ENCODE measurements at regions not wholly inside any gene's neighbourhood (a gene's known extent, or its start where the extent isn't known, plus 50 kb on each side); places are given as distances from the start of the nearest gene placed in this dataset.
"Not testable (repeated sequence)": the region's sequence is repeated elsewhere in the genome, so short reads cannot be mapped to it uniquely, and the experiment has no call there.

DNA sequence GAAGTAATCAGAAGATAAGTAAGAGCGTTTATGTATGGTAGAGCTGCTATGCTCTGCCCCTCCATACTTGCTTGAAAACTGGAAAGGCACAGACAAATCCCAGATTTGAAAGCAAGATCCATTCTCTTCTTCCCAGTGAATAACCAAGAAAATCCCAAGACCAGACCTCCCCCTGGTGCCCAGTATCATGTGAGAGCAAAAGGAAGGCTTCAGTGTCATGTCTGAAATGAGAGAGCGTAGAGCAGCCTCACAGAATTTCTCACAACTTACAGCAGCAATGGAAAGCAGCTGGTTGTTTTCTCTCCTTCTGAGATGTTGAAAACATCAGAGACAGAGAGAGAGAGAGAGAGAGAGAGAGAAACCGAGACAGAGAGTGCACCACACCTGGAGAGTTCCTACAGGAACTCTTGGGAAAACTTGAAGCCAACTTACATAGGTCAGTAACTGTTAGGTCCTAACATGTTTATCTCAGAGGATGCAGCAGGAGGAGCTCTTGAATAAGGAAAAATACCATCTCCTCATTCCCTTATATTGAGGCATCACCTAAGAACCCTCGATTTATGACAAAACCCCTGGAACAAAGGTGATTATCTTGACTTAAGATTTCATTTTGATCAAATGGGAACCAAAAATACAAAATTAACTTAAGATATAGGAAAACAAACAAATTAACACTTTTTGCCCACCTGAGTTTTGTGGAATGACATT lies 273.3 kb downstream of the NSUN3 start:
- no peak for DNase-seq

GRCh38 chr3:94345101-94345500 lies 282.2 kb downstream of the NSUN3 start:
- DNase-seq: no peak

DNA sequence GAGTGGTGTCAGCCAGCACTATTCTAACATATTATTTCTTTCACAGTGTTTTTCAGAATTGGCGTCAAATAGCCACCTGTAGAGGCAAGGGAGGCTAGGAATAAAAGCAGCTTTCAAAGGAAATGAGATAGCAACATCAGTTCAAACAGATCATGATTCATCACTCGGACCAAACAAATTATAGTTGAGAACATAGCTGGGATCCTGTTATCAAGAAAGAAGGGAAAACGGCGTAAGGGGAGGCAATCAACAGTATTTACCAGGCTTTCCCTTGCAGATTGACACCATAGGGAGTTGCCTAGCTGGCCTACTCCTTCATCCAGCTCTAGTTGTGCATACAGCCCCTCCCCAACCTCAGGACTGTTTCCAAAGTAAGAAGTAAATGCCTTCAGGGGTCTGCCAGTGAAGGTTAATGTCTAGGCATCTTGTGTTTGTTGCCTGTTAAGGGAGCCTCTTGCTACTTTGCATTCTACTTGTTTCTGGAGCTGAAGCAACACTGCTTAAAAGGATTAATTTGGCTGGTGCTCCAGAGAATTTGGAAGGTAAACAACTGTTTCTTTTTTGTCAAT lies 286.5 kb downstream of the NSUN3 start:
- no peak for DNase-seq

DNA sequence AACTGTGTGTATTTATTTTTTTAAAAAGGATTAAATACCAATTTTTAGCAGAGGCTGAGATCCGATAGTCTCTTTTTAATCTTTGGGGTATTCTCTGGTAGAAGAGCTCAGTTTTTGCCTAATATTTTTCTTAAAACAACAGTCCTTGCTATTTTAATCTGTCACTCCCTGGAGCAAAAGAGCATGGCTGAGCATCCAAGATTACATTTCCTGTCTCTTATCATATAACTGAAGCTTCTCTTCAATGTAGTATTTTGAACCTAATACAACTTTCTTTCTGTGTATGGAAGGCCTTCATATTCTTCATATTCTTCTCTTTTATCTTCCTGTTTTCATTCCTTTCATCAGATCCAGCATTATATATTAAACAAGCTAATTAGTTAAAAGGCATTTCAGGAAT lies 293.7 kb downstream of the NSUN3 start:
- no peak for DNase-seq

DNA sequence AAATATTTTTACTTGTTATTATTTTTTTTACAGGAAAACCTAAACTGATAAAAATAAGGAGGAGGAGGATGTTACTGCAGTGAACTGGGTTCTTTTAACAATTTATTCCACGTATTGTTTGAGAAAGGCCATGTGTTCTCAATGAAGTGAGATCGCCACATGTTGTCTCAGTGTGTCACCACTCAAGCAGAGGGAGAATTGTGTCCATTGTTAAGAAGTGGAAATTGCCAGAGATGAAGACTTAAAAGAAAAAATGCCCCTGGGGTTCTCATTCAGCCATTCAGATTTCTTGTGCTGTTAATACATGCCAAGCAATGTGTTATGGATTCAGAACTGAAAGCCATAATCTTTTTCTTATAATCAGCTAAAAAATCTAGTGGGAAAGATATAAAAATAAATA lies 297.1 kb downstream of the NSUN3 start:
- no peak for DNase-seq

DNA sequence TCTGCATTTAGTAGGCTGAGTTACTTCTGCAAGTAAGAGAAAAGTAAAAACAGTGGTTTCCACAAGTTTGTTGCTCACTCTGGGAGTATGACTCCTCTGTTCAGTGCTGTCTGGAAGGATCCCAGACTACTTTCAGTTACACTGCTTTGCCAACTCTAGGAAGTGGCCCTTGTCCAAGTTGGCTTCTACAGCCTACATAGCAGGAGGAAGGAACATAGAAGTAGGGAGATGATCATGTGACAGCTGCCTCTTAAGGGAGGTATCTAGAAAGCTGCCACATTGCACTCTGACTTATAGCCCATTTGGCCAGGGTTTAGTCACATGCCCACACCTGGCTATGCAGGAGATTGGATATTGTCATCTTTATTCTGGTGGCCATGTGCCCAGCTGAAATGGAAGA lies 298.1 kb downstream of the NSUN3 start:
- DNase-seq: no peak

GRCh38 chr3:94362393-94362792 lies 299.5 kb downstream of the NSUN3 start:
- DNase-seq: no peak

GRCh38 chr3:94365006-94365405 lies 302.1 kb downstream of the NSUN3 start:
- no peak for DNase-seq

GRCh38 chr3:94372026-94372425 lies 309.2 kb downstream of the NSUN3 start:
- DNase-seq: no peak

GRCh38 chr3:94373456-94373855 lies 310.6 kb downstream of the NSUN3 start:
- DNase-seq: no peak

- no peak for DNase-seq
Measured at GRCh38 chr3:94374439-94375161, 311.7 kb downstream of the NSUN3 start.

- not testable (repeated sequence) for DNase-seq
Measured at GRCh38 chr3:94377123-94377696, 314.3 kb downstream of the NSUN3 start.

DNA sequence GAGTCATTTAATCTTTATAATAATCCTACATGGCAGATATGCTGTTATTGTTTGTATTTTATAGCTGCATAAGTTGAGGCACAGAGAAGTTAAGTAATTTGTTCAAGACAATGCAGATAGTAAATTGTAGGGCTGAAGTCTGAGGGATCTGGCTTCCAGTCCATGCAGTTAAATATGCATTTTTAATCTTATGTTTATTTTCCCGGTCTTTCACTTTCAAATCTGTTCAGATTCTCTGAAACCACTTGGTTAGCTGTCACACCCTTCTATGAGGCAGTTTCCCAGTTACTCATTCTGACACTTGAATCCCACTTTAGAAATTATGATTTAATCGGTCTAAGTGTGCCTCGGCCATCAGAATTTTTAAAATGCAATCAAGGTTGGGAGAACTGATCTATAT lies 315.0 kb downstream of the NSUN3 start:
- not testable (repeated sequence) for DNase-seq

DNA sequence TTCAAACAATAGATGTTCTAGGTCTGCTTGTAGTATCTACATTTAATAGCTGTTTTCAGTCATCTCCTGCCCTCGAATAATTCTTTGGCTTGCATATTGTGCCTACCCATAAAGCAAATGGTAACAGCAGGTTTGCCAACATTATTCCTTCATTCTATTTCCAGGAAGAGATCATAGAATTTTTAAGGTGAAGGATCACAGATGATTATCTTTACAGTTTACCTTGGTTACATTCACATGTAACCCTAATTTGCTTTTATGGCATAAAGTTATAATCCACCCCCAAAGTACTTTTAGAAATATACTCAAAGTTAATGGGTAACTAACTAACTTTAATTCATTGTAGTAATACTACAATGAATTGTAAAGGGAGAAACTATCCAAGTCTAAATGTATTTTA lies 315.5 kb downstream of the NSUN3 start:
- no peak for DNase-seq

GRCh38 chr3:94379264-94379663 lies 316.4 kb downstream of the NSUN3 start:
- DNase-seq: no peak

DNA sequence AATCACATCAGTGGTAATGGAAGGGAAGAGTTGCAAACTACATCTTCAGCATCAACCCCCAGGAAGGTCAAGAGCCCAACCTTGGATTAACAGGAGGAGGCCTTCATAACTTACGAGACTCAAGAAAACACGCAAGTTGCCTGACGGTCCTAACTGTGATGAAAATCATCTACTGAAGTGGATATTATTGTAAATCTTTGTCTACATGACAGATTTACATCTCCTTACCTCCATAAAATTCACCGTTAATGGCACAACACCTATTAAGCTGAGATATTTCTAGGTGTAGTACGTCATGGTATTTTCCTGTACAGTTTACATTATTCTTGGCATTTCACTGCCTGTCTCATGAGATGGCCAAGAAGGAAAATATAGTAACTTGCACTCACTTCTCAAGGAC lies 332.0 kb downstream of the NSUN3 start:
- DNase-seq: no peak

DNA sequence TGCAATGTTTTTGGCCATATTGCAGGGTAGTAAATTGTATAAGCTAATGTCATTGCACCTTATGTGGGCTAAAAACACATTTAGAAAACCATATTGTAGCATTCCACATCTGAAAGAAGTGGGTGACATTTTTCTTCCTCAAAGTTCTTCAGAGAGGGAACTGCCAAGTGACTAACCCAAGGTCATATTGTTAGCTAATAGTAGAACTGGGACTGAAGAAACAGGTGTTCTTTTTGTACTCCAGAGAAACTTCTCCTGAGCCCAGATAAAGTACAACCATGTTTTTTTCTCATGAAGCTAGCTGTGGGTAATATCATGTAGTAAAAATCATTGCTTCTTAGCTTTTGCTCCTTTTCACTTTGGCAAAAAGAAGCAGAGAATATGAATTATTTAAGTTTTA lies 333.0 kb downstream of the NSUN3 start:
- DNase-seq: no peak

GRCh38 chr3:94398036-94398435 lies 335.2 kb downstream of the NSUN3 start:
- no peak for DNase-seq

GRCh38 chr3:94401466-94401865 lies 338.6 kb downstream of the NSUN3 start:
- DNase-seq: no peak

GRCh38 chr3:94402126-94402525 lies 339.3 kb downstream of the NSUN3 start:
- DNase-seq: no peak

GRCh38 chr3:94405258-94406035 lies 342.6 kb downstream of the NSUN3 start:
- DNase-seq: no peak

DNA sequence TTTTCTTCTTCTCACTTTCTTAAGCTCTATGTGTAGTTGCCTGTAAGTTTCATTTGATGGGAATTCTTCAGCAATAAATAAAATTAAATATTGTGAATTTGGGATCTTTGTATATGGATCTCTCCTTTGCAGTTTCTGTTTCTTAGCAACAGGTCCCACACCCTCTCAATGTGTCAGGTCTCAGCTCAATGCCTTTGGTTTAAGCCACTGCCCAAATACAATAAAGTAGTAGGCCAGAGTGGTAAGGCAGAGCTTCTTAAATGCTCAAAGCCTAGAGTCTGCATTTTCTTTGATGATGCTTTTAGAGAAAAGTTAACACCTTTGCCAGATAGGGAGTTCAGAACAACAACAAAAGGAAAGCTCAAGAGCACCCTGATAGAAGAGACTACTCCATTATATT lies 343.7 kb downstream of the NSUN3 start:
- no peak for DNase-seq

DNA sequence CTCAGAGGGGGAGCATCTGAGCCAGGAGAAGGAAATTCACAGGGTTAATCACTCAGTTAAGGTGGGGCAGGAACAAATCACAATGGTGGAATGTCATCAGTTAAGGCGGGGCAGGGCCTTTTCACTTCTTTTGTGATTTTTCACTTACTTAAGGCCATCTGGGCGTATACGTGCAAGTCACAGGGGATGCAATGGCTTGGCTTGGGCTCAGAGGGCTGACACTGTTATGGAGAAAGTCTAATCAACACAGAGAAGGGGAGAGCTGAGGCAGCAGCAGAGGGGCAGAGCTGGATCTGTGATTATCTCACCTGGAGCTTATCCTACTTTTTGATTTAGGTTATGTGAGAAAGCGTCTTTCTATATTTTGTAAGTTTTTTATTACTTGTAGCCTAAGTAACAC lies 350.1 kb downstream of the NSUN3 start:
- not testable (repeated sequence) for DNase-seq

Data from NCI-H1694 treated with DMSO at 0.1 percent for 48 hours (cell line).